ENCODE measurements at regions not wholly inside any gene's neighbourhood (a gene's known extent, or its start where the extent isn't known, plus 50 kb on each side); places are given as distances from the start of the nearest gene placed in this dataset.
"Not testable (repeated sequence)": the region's sequence is repeated elsewhere in the genome, so short reads cannot be mapped to it uniquely, and the experiment has no call there.

DNA sequence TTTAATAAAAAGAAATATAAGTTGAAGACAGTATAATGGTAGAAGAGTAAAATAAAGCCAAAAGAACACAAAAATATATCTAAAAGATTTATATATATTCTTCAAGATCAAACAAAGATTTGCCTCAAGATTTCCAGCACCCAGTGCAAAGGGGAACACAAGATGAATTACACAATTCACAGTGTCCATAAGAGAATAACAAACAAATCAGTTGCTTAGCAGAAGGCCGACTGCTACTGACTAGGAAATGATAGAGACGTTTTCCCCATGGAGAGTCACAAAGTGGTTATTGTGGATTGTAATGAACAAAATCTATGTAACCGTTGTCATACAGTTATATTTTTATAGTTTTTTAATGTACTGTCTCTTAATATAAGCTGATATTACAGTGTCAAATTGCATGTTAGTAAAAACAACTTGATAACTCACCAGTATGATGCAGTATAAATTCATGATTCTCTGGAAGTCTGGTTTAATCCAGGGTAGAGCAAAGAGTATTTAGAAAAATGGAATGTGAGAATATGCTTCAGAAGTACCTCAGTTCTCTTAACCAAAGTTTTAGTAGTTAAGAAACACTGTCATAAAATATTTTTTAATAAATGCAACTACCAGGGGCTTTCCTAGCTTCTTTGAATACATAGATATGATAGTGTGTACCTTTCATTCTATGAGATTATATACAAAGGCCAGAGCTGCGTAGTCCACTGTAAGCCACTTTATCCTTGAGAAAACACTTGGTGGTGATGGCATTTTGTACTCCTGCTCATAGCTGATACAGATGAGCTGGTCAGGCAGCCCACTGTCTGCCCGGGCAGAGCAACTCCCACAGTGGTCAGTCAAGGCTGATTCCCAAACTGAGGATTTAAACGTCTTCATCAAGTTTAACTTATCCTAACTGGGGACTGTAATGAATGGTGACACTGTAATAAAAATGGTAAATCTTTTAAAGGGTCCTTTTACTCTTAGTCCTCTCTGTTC is 180.5 kb upstream of the DTNA start:
- no peak for DNase-seq (ENCODE audit: low read depth)

DNA sequence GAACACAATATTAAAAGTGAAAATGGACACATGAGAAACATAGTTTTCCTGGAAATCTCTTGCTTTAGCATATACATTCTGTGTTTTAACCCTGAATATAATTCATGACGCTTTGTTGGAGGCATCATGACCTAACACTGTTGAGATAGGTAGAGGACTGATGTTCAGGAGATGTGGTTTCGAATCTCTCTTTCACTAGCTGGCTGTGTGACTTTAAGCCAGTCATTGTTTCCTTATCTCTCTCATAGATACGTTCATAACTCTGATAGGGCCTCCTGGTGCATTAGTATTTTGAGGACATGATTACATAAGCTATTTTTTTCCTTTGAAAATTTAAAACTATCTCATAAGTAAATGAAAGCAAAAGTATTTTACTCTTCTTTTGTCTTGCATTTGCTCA is 179.0 kb upstream of the DTNA start:
- no peak for DNase-seq (ENCODE audit: low read depth)

DNA sequence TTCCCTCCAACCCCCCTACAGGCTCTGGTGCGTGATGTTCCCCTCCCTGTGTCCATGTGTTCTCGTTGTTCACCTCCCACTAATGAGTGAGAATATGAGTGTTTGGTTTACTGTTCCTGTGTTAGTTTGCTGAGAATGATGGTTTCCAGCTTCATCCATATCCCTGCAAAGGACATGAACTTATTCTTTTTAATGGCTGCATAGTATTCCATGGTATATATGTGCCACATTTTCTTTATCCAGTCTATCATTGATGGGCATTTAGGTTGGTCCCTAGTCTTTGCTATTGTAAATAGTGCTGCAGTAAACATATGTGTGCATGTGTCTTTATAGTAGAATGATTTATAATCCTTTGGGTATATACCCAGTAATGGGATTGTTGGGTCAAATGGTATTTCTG is 175.5 kb upstream of the DTNA start:
- DNase-seq (ENCODE audit: low read depth) = not testable (repeated sequence)

DNA sequence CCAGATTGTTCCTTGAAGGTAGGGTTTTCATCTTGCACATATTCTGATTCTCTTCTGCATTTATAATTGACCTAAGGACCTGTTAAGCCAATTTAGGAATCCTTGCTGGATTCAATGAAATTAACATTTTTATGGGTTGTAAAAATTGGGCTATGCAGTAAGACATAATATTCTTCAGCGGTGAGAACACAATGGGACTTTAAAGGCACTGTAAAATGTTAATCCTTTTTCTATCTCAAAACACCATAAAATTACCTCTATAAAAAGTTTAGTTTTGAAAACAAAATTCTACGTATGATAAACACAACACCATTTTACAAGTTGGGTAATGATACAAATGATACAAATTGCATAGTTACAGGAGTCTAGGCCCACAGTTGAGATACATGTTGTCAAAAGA is 169.2 kb upstream of the DTNA start:
- DNase-seq (ENCODE audit: low read depth) = no peak

DNA sequence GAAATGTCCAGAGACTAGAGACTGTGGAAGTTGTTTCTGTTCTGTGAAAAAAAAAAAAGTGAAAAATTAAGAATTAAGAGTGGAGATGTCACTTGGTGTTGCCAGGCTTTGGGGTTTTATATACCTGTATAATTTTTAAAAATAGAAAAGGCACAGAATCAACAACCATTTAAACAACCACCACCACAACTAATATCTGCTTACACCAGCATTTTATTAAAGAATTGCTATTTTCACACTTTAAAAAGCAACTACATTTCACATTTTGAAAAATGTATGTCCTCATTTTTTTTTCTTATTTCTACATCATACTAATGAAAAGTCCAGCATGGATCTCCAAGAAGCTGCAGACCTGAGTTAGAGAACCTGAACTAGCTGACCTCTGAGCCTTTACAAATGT is 167.5 kb upstream of the DTNA start:
- DNase-seq (ENCODE audit: low read depth) = no peak

DNA sequence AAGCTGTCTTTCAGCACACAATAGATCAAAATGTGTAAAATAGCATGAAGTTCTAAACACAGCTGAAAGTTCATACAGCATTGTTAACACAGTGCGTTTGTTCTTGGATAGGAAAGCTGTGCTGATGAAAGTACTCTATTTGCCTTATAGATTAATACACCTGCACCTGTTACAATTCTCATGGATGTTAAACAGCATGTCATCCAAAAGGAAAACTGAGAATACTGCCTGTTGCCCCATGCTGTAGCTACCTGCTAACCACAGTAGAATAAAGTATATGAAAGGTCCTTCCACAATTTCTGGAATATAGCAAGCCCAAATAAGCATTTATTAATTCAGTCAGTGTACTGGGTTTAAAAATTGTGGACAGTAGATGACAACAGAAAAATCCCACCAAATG is 166.7 kb upstream of the DTNA start:
- no peak for DNase-seq (ENCODE audit: low read depth)

DNA sequence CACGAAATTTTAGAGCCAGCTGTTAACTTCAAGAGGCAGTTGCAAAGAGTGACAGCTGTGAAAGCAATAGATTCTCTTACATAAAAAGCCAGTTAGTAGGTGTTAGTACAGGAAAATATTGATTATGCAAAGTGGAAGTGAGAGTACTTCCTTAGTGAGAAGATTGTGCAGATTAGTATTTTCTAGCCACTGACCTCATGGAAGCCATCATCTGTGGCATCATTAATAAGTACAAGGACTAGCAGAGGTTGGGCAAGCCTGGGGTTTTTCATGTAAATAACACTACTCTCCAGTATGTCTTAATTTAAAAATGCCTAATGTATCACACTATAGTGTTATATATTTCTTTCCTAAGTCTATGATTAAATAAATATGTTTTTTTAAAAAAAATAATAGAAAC is 166.2 kb upstream of the DTNA start:
- DNase-seq (ENCODE audit: low read depth) = no peak

DNA sequence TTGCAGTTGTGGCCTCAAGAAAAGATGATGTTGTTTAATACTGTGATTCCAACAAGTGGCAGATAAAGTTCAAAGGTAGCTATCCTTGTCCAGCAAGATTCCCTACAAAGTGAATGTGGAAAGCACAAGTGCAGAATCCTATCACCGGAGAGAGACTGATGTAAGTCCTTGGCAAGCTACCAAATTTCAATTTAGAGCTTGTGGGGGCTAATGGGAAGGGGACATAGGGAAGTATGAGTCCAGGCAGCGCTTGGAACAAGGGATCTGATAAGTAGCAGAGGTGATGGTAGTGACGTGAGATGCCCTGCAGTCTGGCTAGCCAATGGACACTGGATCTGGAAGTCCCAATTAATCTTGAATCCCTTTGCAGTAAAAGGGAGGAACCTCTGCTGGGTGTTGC is 165.2 kb upstream of the DTNA start:
- no peak for DNase-seq (ENCODE audit: low read depth)

DNA sequence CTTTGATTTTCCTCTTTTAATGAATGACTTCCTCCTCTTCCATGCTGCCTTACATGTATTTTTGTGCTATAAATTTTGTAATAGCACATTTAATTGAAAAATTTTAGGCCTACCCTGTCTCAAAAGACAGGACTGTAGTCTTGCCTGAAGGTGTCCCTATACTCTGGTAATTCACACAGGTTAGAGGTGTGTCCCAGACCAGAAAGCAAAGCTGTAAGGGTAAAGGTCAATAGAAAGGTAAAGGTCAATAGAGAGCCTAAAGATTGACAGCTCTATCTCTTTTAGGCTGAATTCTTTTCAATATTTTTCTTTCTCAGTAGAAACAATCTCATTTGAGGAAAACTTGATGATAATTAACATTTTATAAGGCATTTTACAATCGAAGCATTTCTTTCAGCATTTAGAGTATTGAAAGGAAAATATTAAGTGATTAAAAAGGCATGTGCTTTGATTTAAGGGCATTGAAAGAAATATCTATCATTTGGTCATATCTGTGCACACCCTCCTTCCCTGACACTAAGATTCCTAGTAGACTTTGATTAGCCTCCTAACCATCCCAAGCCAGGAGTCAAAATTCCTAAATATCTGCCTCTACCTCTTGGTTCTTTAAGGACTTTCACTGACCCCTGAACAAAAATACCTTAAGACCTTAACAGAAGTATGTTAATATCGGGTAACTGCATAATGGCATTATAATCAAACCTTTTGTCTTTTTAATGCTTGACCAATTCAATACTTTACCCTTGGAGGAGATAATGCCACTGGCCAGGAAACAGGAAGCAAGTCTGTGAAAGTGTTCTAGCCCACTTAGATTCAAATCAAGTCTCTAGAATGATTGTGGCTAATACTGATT is 161.8 kb upstream of the DTNA start:
- no peak for DNase-seq (ENCODE audit: low read depth)

DNA sequence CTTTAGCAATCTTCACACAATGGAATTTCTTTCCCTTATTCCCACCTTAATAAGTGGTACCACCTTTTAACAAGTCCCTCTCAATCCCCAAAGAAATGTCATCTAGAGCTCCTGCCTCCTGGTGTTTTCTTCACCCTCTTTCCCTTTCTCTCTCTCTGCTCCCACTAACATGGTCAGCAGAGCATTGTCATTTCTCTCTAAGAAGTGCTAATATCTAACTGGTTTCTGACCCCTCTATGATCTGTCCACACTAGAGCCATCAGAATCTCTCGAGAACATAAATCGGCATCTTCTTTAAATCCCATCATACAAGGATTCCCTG is 161.2 kb upstream of the DTNA start:
- DNase-seq (ENCODE audit: low read depth) = no peak

DNA sequence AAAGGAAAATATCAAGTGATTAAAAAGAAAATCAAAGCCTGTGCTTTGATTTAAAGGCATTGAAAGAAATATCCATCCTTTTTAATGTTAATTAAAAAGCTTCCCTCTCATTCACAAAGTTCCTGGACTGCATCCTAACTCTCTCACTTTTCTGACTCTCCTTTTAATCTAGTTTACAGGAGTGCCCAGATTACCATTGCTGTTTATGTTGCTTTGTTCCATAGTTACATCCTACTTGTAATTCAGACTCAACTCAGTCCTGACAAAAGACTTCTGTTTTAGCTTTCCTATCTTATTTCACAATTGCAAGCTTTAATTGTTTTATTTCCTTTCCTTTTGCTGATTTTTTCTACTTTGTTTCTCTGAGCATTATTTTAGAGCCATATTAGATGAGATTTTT is 160.7 kb upstream of the DTNA start:
- DNase-seq (ENCODE audit: low read depth) = no peak

DNA sequence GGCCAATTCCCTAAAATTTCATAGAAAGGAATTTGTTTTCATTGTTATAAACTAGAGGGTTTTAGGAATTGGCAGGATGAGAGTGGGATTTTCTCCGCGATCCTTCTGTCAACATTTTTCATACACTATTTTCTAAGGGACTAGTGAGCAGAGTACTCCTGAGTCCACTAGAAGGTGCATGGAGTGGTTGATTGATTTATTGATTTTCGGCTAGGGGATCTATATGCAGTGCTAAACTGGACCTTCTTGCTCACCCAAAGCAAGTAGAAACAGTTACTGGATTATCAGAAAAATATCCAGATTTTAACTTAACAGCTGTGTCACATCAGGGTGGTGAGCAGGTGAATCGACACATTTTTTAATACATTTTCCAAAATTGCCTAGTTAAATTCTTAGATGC is 159.9 kb upstream of the DTNA start:
- DNase-seq (ENCODE audit: low read depth) = no peak

DNA sequence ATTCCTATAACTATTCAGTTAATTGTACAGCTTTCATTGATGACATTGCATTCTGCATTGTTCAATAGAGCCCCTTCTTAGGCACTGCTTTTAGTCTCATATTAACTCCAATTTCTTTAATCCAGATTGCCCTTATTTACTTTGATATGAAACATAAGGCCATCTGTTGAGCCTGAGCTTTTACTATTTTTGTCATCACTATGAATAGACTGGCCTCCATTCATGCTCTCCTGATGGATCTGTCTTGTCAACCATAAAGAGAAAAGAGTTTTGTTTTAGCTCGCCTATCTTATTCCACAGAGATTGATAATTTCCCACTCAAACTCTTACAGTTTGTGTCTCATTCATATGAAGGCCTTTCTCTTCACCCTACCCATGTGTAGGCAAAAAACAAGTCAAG is 159.2 kb upstream of the DTNA start:
- no peak for DNase-seq (ENCODE audit: low read depth)

DNA sequence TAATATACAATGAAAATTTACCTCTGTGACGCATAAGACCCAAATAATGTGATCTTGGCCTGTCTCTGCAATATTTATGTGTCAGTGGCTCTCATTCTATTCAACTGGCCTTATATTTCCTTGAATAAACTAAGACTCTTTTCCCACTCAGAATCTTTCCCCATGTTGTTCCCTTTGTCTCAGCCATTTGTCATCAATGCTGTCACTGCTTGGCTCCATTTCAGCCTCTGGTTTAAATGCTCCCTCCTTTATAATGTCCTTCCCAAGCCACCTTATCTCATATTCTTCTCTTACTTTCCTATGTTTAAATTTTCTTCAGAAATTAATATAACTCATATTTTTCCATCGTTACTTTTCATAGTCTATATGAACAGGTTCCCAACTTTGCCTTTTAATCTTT is 158.3 kb upstream of the DTNA start:
- no peak for DNase-seq (ENCODE audit: low read depth)

DNA sequence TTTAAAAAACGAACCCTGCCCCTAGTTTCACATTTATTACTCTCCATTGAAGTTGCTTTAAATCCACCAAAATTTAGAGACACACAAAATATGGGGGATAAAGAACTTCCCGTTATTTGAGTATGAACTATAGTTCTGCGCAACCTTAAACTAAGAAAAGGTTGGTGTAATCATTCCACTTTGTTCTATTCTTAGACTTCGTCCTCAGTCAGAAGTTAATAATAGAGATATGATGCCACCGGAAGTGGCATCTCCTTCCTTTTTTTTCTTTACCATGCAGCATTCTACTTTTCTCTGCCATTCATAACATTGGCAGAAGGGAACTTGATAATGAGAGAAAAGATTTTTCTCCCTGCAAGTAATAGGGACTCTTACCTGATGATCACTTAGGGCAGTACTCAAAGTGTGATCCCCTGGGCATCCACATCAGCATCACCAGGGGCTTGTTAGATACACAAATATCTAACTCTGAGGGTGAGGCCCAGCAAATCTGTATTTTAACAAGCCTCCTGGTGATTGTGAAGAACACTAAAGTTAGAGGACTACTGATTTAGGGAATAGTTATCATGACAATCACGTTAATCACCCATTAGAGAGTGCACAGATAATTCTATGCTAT is 147.7 kb upstream of the DTNA start:
- no peak for DNase-seq (ENCODE audit: low read depth)

DNA sequence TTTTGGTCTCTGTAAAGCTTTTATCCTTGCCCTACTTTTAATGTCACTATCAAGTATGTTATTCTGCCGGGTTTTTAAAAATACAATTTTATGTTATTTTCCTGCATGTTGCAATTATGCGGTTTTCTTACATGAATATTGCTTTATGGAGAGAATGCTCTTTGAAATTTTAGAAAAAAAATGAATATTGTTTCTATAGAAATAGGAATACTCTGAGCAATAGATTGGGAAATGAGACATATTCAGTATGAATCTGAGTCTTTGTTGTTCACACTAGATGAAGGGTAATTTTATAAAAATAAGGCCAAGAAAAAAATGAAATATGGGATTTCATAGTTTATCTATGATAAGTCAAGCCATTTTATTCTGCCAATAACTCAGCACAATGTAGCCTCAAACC is 142.2 kb upstream of the DTNA start:
- DNase-seq (ENCODE audit: low read depth) = no peak

DNA sequence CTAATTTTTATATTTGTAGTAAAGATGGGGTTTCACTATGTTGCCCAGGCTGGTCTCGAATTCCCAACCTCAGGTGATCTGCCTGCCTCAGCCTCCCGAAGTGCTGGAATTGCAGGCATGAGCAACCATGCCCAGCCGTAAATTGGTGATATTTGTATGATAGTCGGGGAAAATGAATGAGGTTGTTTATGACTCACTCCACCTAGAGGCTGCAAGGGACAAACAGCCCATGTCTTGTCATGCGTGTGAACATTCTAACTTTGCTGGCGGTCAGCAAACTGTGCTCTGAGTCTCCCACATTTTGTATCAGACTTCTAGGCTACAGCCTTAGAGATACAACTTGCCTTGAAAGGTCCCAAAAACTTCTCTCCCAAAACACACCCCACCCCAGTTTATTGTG is 133.5 kb upstream of the DTNA start:
- no peak for DNase-seq (ENCODE audit: low read depth)

DNA sequence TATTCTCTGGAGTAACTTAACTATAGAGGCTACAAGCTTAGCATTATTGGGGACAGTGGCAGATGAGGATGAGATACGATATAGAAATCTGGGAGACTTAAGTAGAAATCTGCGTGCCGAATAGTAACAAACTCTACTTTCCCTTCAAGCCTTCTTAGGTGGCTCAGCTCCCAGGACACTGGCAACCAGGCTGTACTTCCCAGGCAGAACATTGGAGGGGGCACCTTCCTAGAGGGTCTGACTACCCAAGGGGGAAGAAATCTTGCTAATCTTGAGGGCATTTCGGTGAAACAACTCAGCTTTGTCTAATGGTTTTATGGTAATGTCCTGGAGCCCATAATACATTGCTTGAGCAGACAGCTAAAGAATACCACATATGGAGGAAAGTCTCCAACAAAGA is 126.2 kb upstream of the DTNA start:
- no peak for DNase-seq (ENCODE audit: low read depth)

DNA sequence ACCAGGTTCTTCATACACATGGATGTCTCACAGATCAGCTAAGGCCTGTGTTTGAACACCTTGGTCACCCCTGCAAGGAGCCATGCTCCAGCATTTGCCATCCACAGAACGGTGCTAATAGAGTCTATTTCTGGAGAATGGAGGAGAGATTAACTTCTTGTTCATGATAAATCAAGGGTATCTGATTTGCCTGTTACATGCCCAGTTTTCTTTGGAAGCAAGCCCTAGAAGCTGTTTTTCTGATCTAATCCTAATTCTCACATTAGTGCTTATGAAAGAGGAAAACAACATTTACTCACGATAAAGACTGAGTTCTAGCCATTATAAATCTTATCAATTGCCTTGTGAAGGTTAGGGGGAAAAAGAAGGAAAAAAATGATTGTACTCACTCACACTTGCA is 119.6 kb upstream of the DTNA start:
- no peak for DNase-seq (ENCODE audit: low read depth)

DNA sequence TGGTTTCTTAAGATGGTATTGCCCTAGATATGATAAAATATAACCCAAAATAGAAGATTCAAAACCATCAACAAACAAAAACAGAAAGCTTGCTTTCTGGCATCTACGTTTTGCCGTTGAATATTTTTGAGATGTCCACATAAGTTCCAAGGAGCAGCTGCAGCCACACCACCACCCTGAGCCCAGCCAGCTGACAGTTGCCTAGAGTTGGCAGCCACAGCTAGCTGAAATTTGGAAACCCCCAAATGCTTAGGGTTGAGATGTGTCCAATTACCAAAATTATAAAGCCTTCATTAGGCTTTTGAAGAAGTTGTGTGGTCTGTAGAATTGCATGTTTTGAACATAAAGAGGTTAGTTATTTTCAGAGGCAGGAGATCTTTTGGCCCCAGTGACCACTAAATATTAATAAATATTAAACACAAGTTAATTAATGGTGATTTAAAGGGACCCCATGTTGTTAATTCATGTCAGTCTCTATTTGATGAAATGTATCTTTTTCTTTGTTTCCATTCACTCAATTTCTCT is 118.1 kb upstream of the DTNA start:
- DNase-seq (ENCODE audit: low read depth) = no peak

DNA sequence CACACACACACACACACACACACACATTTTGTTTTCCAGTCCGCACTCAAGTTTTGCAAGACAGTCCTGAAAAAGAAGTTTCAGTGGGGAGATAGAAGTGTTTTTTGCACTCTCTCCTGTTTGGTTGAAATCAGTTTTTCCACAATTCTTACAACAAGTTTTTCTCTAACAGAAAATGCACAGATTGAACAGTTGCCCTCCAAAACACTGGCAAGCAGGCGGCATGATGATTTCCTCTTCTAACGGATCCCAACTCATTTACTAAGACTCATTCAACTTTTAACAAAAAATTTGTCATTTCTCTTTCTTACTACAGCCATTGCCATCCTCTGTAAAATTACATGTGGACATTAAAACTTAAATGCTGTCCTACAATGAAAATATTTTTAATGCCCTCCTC is 117.6 kb upstream of the DTNA start:
- no peak for DNase-seq (ENCODE audit: low read depth)

DNA sequence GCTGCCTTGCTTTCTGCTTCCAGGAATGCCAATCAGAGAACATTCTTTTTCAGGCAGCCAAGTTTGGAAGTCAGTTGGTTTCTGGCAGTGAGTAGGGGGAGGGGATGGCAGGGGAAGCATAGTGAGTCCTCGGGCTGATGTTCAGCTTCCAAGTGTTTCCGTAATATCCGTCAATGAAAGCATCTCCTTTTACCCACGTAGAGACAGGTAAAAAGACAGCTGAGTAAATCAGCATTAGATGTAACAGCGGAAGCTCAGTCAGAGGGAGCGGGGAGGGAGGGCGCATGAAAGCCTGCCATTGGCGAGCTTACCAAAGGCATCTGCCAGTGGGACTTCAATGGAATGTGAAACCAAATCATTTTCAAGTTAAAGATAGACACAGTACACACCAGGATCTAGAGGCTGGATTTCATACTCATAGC is 117.1 kb upstream of the DTNA start:
- DNase-seq (ENCODE audit: low read depth) = peak; percentile 33

DNA sequence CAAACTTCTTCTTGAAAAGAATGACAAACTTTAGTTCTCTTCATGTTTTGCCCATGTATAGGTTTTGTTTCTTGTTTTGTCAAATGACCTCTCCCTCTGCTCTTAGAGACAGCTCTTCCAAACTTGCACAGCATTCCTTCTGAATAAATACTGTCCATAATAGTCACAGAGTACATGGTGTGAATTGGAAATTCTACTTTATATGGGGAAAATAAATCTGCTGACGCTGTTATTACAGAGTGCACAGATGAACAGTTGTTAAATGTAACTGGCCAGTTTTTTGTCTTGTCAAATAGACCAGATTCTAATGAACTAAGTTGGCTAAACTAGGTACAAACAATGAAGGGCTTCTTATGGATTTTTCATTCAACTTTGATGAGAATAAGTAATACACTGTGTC is 115.8 kb upstream of the DTNA start:
- DNase-seq (ENCODE audit: low read depth) = no peak

Measured in fibroblast of the conjunctiva (primary cell).